Posterior vena cava (tissue), 2 donors: ENCODE measurements at regions not wholly inside any gene's neighbourhood (a gene's known extent, or its start where the extent isn't known, plus 50 kb on each side); places are given as distances from the start of the nearest gene placed in this dataset.
"Not testable (repeated sequence)": the region's sequence is repeated elsewhere in the genome, so short reads cannot be mapped to it uniquely, and the experiment has no call there.

Experiments
- DNase-seq: peaks from one replicate; pipeline ENCODE4 v3.0.0-alpha.2; 2020; ENCODE audit warnings: low spot score
- intact Hi-C, 2 donors: fragments of 100-400 bp; cut with DNase I; formaldehyde crosslinking; loops; one replicate each; pipeline versions ENCODE4 v1.14.1 to v1.14.2; 2022 to 2023
- donor health status: DM: yes; HTN: yes; CAD: no.
- donor health status: DM: yes; HTN: yes; CAD: no.

DNA sequence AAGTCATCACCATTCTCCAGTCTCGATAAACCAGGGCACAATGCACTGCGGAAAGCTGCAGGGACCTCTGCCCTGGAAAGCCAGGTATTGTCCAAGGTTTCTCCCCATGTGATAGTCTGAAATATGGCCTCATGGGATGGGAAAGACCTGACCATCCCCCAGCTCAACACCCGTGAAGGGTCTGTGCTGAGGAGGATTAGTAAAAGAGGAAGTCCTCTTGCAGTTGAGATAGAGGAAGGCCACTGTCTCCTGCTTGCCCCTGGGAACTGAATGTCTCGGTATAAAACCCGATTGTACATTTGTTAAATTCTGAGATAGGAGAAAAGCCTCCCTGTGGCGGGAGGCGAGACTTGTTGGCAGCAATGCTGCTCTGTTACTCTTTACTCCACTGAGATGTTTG is 95.9 kb downstream of the FEM1C start:
- DNase-seq, intact Hi-C loops: not testable (repeated sequence)

DNA sequence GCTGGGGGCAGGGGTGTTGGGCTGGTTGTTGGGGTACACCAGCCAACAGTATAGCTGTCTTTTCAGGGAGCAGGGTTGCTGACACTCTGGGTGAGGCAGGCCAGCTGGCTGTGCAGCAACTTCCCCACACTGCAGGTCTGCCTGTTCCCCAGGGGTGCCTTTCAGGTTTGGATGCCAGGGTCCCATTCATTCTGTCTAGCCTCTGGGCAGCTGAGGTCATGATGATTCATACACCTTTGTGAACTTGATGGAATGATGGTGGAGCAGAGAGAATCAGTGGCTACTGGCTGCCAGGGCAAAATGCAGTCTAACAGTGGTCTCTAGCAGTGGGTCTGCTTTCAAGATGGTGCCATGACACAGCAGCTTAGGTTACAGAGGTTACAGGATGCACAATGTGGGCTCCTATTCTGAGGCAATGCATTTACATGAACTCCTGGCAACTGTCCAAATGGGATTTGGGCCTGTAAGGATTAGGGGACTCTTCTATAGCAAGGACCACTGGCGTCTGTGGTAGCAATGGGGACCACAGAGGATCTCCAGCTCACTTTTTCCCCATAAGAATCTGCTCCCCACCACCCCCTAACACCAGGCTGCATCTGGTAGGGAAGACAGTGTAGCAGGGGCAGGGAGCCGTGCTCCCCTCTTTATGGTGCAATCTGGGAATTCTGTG is 103.7 kb downstream of the FEM1C start:
- DNase-seq = no peak
- intact Hi-C loops = no loop called here

DNA sequence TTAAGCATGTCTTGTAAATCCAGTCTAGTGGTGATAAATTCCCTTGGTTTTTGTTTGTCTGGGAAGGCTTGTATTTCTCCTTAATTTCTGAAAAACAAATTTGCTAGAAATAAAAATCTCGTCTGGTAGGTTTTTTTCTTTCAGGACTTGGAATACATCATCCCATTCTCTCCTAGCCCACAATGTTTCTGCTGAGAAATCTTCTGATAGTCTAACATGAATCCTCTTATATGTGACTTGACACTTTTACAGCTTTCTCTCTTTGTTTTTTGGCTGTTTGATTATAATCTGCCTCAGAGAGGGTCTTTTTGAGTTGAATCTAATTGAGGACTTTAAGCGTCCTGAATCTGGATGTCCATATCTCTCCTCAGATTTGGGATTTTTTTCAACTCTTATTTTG is 104.9 kb downstream of the FEM1C start:
- DNase-seq = no peak

DNA sequence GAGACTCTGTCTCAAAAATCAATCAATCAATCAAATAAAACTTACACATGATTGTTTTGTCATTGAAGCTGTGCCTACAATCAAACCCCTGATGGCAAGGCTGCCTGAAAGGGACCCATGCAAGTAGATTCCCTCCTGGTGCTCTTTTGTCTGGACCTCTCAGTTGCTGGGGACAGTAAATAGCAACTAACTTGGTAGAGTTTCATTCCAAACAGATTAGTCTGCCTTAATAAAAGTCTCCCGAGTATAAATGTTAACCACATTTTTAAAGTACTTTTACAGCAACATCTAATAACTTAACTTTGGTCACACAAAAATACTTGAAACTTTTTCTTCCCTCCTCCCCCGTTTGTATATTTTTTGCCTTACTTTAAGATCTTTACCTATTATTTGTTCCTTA is 105.5 kb downstream of the FEM1C start:
- intact Hi-C loops = no loop called here
- no peak for DNase-seq

More for the DNA sequence above, 104.9 kb downstream of the FEM1C start:
- intact Hi-C loops = no loop called here

DNA sequence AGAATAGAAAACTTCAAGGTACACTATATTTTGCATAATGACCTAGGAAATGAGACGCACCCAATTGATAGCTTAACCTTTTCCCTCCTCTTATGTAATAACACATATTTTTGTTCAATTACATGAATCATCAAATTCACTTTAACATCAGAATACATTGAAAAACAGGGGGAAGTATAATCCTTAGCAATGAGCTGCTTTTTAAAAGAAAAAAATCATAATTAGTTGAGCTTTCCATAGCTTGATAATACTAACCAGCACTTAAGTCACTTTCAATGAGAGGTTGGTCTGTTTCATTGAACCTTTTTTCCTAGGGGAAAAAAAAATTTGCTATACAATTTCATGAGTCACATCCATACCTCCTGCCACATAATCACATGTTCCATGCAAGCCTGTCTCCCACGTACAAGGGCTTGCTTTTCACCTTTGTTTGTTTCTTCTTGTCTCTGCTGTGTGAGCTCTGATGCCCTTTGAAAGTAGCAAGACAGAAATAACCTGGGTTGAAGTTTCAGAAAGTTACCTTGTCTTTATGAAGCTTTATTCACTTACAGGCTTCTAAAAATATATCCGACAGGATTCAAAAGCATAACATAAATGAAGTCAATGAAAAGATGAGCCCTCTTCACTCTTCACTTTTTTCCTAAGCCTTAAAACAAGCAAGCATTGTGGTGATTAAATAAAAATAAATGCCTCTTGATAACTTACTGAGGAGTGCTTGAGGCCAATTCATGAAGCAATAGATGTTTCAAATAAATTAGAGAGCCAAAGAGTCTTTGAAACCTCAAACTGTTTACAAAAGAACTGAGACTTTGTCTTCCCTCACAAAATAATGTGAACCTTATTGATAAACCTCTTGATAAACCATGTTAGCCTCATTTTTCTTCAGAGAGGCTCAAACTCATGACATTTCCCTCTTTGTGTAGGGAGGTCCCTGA is 108.5 kb downstream of the FEM1C start:
- intact Hi-C loops = no loop called here
- no peak for DNase-seq

DNA sequence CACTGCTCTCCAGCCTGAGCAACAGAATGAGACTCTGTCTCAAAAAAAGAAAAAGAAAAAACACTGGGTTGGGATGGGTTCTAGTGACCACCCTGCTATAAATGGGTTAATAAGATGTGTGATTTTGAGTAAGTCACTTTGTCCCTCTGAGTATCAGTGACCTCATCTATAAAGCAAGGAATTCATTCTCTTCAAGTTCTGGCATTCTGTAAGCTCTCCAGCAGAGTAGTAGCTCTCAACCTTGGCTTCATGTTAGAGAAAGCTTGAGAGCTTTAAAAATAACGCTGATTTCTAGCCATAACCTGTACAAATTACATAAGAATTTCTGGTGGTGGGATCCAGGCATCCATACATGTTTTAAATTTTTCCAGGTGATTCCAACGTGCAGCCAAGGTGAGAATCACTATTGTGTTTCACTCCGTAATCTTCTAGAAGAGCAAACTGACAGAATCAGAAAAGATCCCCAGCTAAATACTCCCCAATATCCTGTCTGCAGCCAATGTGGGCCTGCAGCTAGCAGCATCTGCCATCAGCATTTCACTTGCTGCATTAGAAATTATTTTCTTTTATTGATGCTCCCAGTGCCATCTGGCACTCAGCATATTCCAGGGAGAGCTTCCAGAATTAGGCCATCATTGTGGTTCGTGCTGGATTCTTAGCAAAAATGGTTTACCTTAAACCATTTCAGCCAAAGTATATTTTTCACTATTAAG is 109.4 kb downstream of the FEM1C start:
- DNase-seq = no peak
- intact Hi-C loops = no loop called here

DNA sequence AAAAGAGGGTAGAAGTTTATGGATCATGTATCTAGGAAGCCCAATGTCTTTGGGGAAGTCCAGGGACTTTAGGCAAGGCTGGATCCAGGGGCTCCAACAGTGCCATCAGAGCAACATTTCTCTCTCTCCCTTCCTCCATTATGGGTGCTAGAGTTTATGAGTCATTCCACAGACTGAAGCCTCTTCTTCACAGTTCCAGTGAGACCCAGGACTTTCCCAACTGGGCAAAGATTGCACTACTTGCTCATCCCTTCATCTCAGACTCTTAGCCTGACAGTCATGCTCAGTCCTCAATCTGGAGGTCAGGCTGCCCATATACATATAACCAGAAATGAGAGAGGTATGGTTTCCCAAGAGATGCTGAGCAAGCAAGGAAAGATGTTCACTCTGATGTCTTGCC is 110.7 kb downstream of the FEM1C start:
- intact Hi-C loops = no loop called here
- DNase-seq = no peak

DNA sequence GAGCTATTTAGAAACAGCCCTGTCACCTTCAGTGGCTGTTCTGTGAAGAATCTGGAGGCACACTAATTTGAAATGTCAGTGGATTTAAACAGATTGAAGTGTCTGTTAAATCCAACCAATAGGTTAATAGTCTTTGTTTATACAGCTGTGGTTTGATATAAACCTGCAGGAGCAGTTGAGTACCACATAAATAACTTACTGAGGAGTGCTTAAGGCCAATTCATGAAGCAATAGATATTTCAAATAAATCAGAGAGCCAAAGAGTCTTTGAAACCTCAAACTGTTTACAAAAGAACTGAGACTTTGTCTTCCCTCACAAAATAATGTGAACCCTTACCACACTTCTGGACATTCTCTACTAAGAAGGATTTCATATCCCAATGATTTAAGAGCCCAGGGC is 111.9 kb downstream of the FEM1C start:
- intact Hi-C loops = no loop called here
- no peak for DNase-seq

DNA sequence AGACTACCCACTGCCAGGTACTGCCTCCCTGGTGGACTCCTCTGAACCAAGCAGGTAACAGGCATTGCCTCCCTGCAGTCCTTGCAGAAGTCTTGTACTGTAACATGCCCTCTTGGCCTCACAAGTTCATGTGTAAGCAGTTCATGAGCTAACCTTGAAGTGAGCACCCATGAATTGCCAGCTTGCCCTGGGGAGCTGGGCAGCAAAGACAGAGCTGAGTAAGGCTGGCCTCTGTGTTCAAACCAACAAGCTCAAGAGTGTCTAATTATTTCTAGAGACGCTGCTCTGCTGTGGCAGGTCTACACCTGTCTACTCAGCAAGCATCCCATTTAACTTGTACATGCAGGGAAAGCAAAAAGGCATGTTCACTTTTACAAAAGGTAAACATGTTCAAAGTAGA is 113.5 kb downstream of the FEM1C start:
- no peak for DNase-seq
- intact Hi-C loops = no loop called here

DNA sequence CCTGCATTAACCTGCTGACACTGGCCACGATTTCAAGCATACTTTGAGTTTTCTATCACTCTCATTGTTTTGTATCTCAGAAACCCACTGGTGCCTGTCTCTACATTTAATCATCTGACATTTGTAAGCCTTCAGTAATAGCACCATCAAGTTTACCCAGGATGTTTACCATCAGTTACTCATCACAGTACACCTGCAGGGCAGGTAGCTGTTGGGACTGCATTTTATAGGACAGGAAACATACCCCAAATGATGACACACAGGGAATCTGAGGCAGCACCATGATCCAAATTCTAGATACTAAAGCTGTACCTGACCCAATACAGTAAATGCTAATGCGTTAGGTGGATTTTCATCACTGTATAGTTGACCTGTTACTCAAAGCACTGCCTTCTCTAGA is 114.2 kb downstream of the FEM1C start:
- intact Hi-C loops = no loop called here
- DNase-seq = no peak

DNA sequence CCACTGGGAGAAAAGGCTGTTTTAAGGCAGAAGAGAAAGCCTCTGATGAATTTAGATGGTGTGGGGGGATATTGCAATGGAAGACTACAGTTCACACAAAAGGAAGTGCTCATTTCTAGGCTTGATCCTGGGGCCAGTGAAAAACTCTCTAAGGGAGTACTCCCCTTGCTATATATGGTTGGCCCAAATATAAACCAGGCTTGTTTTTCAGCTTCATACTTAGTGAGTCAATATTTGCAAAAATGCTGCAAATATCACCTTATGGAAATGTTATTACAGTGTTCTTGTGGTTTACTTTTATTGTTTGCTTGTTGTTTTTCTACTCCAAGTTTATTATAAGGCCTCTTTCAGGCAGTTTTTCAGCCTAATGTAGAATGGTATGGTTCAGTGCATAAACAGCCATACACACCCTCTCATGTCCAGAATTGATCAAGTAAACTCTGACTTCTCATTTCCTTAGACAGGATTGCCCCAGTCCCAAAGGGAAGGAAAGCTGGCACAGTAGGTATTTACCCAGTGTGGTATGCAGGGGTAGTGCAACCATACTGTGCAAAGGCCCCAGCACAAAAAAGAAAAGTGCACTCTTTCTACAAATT is 115.1 kb downstream of the FEM1C start:
- no peak for DNase-seq
- intact Hi-C loops = loop anchor here in 1 of 2 donors (10.0 kb wide), 1 partner anchor 75 kb away; no protein-coding TSS in a partner anchor

DNA sequence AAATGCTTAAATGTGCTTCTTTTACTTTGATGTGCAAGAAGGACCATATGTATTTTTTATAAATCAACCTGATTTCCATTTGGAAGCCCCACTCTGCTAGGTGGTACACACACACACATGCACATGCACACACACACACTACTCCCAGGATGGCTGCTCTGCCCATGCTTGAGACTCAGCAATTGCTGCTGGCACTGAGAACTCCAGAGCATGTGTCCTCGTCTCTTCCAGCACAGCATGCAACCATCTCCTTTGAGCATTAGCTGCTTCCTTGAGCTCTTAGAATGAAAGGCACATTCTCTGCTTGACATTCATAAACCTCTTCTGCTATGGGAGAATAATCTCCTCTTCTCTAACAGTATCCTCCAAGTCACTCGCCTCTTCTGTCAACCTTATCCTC is 115.9 kb downstream of the FEM1C start:
- intact Hi-C loops = loop anchor here in 1 of 2 donors (10.0 kb wide), 1 partner anchor 76 kb away; no protein-coding TSS in a partner anchor
- no peak for DNase-seq

DNA sequence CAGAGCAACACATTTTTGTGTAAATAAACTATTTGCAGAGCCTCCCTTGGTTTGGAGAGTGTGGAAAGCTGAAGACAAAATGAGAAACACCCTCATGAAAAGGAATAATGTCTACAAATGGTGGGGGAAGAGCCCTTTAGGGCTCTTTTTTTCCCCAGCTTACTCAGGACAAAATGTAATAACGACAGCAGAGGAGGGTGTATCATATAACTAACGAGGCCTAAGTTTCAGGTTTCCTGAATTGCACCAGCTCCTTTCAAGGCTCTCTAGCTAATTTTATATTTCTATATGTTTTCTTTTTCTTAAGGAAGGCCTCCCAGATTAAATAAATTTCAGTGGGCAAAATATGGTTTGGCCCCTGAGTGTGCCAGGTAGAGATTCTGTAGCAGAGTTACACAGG is 116.3 kb downstream of the FEM1C start:
- DNase-seq = no peak
- intact Hi-C loops = loop anchor here in 1 of 2 donors (10.0 kb wide), 1 partner anchor 77 kb away; no protein-coding TSS in a partner anchor

DNA sequence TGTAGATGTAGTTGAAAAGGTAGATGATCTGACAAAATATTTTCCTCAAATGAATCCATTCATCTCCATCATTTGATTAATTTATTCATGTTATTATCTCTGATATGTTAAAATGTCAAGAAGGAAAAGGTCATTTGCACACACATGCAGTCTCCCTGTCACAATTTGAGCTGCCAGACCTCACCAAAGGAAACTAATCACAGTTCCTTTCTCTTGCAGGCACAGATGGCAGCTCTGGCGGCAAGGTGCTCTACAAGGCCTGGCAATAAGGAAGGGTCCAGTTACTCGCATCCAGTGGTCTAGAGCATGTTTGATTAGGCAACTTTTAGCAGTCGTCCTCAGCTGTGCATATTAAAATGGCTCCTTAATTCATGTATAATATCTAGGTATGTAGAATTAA is 120.1 kb downstream of the FEM1C start:
- intact Hi-C loops = loop anchor here in 1 of 2 donors (10.0 kb wide), 1 partner anchor 80 kb away; no protein-coding TSS in a partner anchor

DNA sequence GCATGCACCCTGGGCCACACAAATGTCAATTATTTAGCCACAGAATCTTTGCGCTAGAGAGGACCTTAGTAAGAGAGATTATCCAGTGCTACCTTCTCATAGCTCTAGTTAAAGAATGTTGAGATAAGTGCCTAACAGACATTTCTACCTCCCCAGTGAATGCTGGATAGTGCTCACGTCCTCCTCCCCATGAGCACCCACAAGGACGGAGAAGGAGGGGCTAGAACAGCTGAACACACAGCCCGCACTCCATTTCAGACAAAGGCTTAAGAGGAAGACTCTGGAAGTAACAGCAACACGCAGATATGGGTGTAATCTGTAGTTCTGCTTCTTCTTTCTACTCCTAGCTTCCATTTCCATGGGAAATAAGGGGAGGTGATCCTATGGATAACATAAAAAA is 120.5 kb downstream of the FEM1C start:
- DNase-seq = no peak
- intact Hi-C loops = loop anchor here in 1 of 2 donors (10.0 kb wide), 1 partner anchor 81 kb away; no protein-coding TSS in a partner anchor

More for the DNA sequence above, 120.1 kb downstream of the FEM1C start:
- no peak for DNase-seq

DNA sequence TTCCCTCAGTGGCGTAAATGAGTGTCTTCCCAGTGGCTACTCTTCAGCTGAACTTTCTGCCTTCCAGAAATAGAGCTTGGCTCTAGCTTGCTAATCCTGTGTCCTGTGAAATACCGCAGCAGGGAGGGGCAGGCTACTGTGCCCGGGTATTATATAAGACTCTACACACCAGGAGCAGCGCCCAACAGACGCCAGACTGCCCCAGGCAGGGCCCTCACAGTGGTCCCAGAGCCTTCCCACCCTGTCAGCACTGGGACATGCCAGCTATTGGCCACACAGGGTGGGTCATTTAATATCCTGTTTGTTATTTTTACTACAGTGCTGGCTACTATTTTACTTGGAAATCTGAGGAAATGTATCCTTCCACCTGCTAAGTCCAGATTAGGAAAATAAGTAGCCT is 121.0 kb downstream of the FEM1C start:
- DNase-seq = no peak
- intact Hi-C loops = loop anchor here in 1 of 2 donors (10.0 kb wide), 1 partner anchor 81 kb away; no protein-coding TSS in a partner anchor

DNA sequence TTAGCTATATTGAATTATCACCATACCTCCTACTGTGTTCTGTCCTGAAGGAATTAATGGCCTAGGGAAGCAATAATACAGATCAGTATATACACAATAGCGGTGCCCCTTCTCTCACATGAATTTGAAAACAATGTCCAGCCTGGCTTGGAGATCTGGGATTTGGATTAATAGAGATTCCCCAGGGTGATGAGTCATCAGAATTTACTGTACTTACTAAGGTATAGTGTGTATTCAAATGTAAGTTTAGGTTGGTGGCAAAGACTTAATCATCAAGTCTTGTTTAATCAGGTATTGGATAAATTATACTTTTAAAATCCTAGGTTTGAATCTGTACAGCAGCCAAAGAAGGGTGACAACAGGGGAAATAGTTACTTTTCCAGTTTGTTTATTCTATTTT is 121.5 kb downstream of the FEM1C start:
- no peak for DNase-seq
- intact Hi-C loops = loop anchor here in 1 of 2 donors (10.0 kb wide), 1 partner anchor 82 kb away; no protein-coding TSS in a partner anchor

DNA sequence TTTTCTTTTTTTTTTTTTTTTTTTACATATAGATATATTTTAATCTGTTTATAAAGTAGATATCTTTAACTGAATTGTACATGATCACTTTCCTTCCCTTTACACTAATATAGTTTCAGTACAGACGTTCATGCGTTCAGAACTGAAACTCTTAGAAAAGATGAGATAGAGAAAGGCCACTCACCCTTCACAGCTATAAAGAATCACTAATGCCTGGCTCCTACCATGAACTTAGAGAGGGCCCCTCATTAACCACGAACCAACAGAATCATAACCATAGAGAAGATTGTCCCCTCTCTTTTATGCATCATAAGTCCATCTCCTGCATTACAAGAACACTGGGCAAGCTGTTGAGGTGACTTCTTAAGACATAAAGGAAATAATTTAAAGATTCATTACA is 123.8 kb downstream of the FEM1C start:
- DNase-seq = not testable (repeated sequence)
- intact Hi-C loops = loop anchor here in 1 of 2 donors (10.0 kb wide), 1 partner anchor 84 kb away; no protein-coding TSS in a partner anchor
